ENCODE measurements at regions not wholly inside any gene's neighbourhood (a gene's known extent, or its start where the extent isn't known, plus 50 kb on each side); places are given as distances from the start of the nearest gene placed in this dataset.
A peak's percentile ranks its signal among the peaks of the same experiment; 100 is the strongest.
"Not testable (repeated sequence)": the region's sequence is repeated elsewhere in the genome, so short reads cannot be mapped to it uniquely, and the experiment has no call there.

- no peak for DNase-seq
These were observed 530.8 kb upstream of the CCDC179 start for GRCh38 chr11:23391031-23391430.

GRCh38 chr11:23398052-23398451 is 537.8 kb upstream of the CCDC179 start:
- no peak for DNase-seq

- DNase-seq, result no peak
These were observed 539.7 kb upstream of the CCDC179 start for GRCh38 chr11:23399995-23400394.

- DNase-seq, result no peak
These were observed 543.2 kb upstream of the CCDC179 start for GRCh38 chr11:23403210-23404185.

- no peak for DNase-seq
These were observed 544.2 kb upstream of the CCDC179 start for GRCh38 chr11:23404225-23405160.

- DNase-seq, result no peak
These were observed 545.2 kb upstream of the CCDC179 start for GRCh38 chr11:23405350-23405937.

- no peak for DNase-seq
These were observed 546.0 kb upstream of the CCDC179 start for GRCh38 chr11:23406131-23406819.

- no peak for DNase-seq
These were observed 552.8 kb upstream of the CCDC179 start for GRCh38 chr11:23413057-23413456.

GRCh38 chr11:23423104-23423503 is 562.8 kb upstream of the CCDC179 start:
- DNase-seq, result peak; percentile 15

GRCh38 chr11:23423656-23424055 is 563.4 kb upstream of the CCDC179 start:
- no peak for DNase-seq

GRCh38 chr11:23425381-23425780 is 565.1 kb upstream of the CCDC179 start:
- DNase-seq, result no peak

- DNase-seq, result no peak
These were observed 569.3 kb upstream of the CCDC179 start for GRCh38 chr11:23429569-23429968.

- DNase-seq, result no peak
These were observed 593.2 kb upstream of the CCDC179 start for GRCh38 chr11:23453522-23453921.

GRCh38 chr11:23455321-23455891 is 595.1 kb upstream of the CCDC179 start:
- no peak for DNase-seq

GRCh38 chr11:23457641-23458040 is 597.4 kb upstream of the CCDC179 start:
- no peak for DNase-seq

- no peak for DNase-seq
These were observed 611.6 kb upstream of the CCDC179 start for GRCh38 chr11:23471878-23472277.

- DNase-seq, result no peak
These were observed 613.5 kb upstream of the CCDC179 start for GRCh38 chr11:23473782-23474181.

GRCh38 chr11:23480736-23481135 is 620.5 kb upstream of the CCDC179 start:
- no peak for DNase-seq

- DNase-seq, result not testable (repeated sequence)
These were observed 623.9 kb upstream of the CCDC179 start for GRCh38 chr11:23484146-23484545.

GRCh38 chr11:23484618-23485017 is 624.3 kb upstream of the CCDC179 start:
- not testable (repeated sequence) for DNase-seq

- no peak for DNase-seq
These were observed 630.4 kb upstream of the CCDC179 start for GRCh38 chr11:23490557-23491235.

Measured in amniotic stem cell (primary cell).